ENCODE measurements at regions not wholly inside any gene's neighbourhood (a gene's known extent, or its start where the extent isn't known, plus 50 kb on each side); places are given as distances from the start of the nearest gene placed in this dataset.

GRCh38 chr3:127458696-127459604 is 131.6 kb downstream of the TPRA1 start:
- DNase-seq (ENCODE audit: low spot score) (no peak), FAIRE-seq (no peak)

GRCh38 chr3:127457546-127458145 is 132.9 kb downstream of the TPRA1 start:
- DNase-seq (ENCODE audit: low spot score) (no peak), FAIRE-seq (no peak)

- DNase-seq (ENCODE audit: low spot score) (no peak), FAIRE-seq (no peak)
Measured at GRCh38 chr3:127457094-127457475, 133.4 kb downstream of the TPRA1 start.

GRCh38 chr3:127456471-127457093 is 134.0 kb downstream of the TPRA1 start:
- no peak for FAIRE-seq

GRCh38 chr3:127455541-127456450 is 134.7 kb downstream of the TPRA1 start:
- FAIRE-seq (no peak), DNase-seq (ENCODE audit: low spot score) (peak; percentile 6)

More at GRCh38 chr3:127456471-127457093, 134.0 kb downstream of the TPRA1 start:
- DNase-seq (ENCODE audit: low spot score), result peak; percentile 58

GRCh38 chr3:127454968-127455367 is 135.6 kb downstream of the TPRA1 start:
- no peak for DNase-seq (ENCODE audit: low spot score)
- FAIRE-seq, result no peak

- FAIRE-seq (no peak), DNase-seq (ENCODE audit: low spot score) (no peak)
Measured at GRCh38 chr3:127454051-127454450, 136.5 kb downstream of the TPRA1 start.

- DNase-seq (ENCODE audit: low spot score) (no peak), FAIRE-seq (no peak)
Measured at GRCh38 chr3:127452321-127452821, 138.2 kb downstream of the TPRA1 start.

GRCh38 chr3:127451321-127451720 is 139.2 kb downstream of the TPRA1 start:
- FAIRE-seq, result no peak
- no peak for DNase-seq (ENCODE audit: low spot score)

GRCh38 chr3:127450331-127450730 is 140.2 kb downstream of the TPRA1 start:
- DNase-seq (ENCODE audit: low spot score) (no peak), FAIRE-seq (no peak)

GRCh38 chr3:127449486-127450212 is 140.9 kb downstream of the TPRA1 start:
- FAIRE-seq (no peak), DNase-seq (ENCODE audit: low spot score) (no peak)

- FAIRE-seq (no peak), DNase-seq (ENCODE audit: low spot score) (no peak)
Measured at GRCh38 chr3:127448671-127449070, 141.9 kb downstream of the TPRA1 start.

GRCh38 chr3:127448161-127448561 is 142.4 kb downstream of the TPRA1 start:
- FAIRE-seq (no peak), DNase-seq (ENCODE audit: low spot score) (no peak)

- DNase-seq (ENCODE audit: low spot score) (no peak), FAIRE-seq (no peak)
Measured at GRCh38 chr3:127446756-127447155, 143.8 kb downstream of the TPRA1 start.

GRCh38 chr3:127445581-127446343 is 144.8 kb downstream of the TPRA1 start:
- DNase-seq (ENCODE audit: low spot score) (no peak), FAIRE-seq (no peak)

- FAIRE-seq, result no peak
Measured at GRCh38 chr3:127444761-127445160, 145.8 kb downstream of the TPRA1 start.

GRCh38 chr3:127443581-127444375 is 146.8 kb downstream of the TPRA1 start:
- no peak for DNase-seq (ENCODE audit: low spot score)
- no peak for FAIRE-seq

More at GRCh38 chr3:127444761-127445160, 145.8 kb downstream of the TPRA1 start:
- no peak for DNase-seq (ENCODE audit: low spot score)

- DNase-seq (ENCODE audit: low spot score), result no peak
- FAIRE-seq, result no peak
Measured at GRCh38 chr3:127442506-127442905, 148.0 kb downstream of the TPRA1 start.

- DNase-seq (ENCODE audit: low spot score) (no peak), FAIRE-seq (no peak)
Measured at GRCh38 chr3:127441764-127442163, 148.8 kb downstream of the TPRA1 start.
